GM10266 (cell line): ENCODE measurements at regions not wholly inside any gene's neighbourhood (a gene's known extent, or its start where the extent isn't known, plus 50 kb on each side); places are given as distances from the start of the nearest gene placed in this dataset.

Experiments used
- DNase-seq: peaks from one replicate; pipeline ENCODE4 v3.0.0; 2012; ENCODE audit errors: extremely low spot score
- CTCF ChIP-seq: IDR thresholded peaks from 2 replicates; pipeline ENCODE4 v1.5.1; 2012; ENCODE audit warnings: mild to moderate bottlenecking, low read depth; ENCODE audit not compliant: control insufficient read depth, insufficient read depth; ENCODE audit errors: missing control alignments

DNA sequence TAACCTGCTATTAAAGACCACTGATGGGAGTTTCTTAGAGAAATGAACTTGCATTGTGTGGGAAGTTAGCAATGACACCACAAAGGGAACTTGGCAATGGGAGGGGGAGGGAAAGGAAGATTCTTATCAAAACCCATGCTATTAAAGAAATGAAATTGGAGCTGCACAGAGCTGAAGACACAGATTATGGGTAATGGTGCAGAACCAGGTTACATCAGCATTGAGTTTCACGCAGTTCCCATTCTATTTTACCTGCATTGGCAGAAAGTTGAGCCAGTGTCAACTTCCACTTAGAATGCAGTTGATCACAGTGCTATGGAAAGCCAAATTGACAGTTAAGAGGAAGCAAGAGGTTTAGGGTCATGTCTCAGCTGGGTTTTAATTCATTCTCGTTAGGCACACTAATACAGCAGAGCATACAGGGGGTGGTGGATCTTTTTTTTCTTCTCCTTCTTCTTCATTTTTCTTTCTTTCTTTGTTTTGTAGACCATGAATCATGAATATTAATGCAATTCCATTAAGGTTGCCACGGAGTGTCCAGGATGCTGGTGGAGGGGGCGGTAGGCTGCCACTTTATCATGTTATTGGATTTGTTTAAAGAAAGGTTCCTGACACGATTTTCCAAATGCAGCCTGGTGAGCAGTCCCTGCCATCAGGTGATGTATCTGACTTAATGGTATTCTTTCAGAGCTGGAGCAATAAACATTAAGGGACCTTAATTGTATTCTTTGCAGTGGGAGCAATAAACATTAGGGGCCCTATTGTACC, 1092.0 kb upstream of the MAP3K7 start:
- no peak for TF ChIP-seq CTCF
- no peak for DNase-seq

DNA sequence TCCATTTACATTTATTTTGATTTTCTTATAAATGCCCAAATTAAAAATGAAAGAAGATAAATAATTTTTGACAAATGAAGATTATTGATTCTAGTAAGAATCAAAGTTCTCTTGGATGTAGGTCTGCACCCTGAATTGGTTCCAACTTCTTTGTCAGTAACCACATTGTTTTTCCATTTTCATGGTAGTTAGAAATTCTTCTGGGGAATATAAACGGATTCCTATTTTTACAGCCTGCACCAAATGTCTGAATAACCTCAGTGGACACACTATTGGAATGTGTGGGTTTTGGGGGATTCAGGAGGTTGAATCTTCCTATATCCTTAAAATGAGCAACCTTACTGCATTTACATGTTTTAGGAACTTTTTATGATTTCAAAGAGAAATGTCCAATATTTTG, 1085.3 kb upstream of the MAP3K7 start:
- no peak for DNase-seq
- TF ChIP-seq CTCF = no peak

DNA sequence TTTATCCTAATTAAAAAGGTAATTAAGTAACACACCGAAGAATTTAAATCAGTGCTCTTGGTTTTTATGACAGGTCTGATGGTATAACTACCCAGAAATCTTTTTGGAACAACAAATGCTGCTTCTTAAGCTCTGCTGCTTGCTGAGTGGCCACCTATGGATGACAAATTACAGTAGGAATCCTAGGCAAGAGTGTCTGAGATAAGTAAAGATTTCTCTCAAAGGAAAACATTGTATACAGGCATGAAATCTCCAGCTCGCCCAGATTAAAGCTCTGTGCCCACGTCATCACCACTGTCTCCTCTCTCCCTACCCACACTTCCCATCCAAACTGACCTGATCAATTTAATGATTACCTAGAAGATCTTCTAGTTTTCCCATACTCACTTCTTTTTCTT, 1083.0 kb upstream of the MAP3K7 start:
- DNase-seq = no peak
- no peak for TF ChIP-seq CTCF

DNA sequence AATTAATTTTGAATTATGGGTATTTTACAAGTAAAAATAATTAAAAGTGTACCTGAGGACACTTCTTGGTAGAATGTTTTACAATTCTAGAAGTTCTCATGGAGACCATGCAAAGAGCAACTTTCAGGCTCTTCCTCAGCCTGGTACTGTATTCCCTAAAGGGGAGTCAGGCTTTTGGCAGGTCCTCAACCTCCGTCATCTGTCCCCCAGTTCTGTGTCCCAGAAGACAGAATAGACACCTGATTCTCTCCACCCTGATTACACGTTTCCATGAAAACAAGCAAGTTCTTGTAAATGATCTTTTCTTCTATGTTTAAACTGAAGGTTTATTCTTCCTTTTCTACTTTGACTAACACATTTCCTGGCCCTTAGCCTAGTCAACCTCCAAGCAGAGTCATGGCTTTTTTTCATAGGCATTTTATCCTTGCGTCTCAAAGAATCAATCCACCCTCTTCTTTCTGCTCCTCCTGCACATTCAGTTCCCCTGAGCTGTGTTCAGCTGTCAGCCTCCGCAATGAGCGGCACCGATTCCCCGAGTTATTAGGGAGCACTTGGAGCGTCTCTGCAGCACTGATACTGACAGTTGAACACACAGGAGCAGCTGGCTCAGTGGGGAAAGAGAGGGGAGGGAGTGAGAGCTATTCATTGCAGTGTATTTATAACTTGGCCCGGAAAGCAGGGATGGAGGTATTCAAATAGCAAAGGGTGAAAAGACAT, 1082.4 kb upstream of the MAP3K7 start:
- DNase-seq = no peak
- TF ChIP-seq CTCF = no peak

- no peak for TF ChIP-seq CTCF
- DNase-seq = no peak
These were observed 1080.7 kb upstream of the MAP3K7 start for GRCh38 chr6:91667596-91667995.

GRCh38 chr6:91664327-91664959, 1077.6 kb upstream of the MAP3K7 start:
- DNase-seq = no peak
- TF ChIP-seq CTCF = no peak

- TF ChIP-seq CTCF = no peak
- no peak for DNase-seq
These were observed 1074.0 kb upstream of the MAP3K7 start for GRCh38 chr6:91660893-91661292.
